ENCODE measurements at regions not wholly inside any gene's neighbourhood (a gene's known extent, or its start where the extent isn't known, plus 50 kb on each side); places are given as distances from the start of the nearest gene placed in this dataset.
"Not testable (repeated sequence)": the region's sequence is repeated elsewhere in the genome, so short reads cannot be mapped to it uniquely, and the experiment has no call there.

DNA sequence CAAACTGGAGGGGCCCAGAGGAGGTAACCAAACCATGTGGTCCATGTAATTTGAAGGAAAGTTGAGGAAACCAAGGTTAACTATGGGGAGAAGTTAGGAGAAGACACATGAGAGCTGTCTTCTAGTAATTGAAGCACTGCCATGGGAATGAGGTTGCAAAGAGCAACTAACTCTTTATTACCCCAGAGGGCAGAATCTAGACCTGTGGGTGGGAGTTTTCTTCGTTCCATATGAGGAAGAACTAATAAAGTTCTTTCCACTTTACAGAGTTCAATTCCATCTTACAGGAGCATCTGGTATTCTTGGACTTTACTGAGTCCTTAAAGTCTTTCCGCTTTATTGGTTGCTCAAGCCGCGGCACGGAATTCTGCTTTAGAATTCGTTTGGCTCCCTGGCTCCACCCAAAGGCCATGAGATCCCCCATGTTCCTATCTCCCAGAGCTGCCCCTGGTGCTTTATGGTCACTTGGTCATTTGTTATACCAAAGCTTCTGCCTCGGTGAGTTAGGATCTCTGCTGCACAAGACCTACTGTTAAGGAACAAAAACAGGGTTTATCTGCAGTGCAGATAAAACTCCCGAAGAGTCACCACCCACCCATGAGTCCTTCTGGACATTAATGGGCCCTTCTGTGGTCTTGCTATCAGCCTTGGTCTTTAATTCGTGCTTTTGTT, 89.5 kb upstream of the UMPS start:
- Histone ChIP-seq H3K27me3 (replicated peaks; ENCODE audit: control insufficient read depth, insufficient read depth, low read length, poor library complexity, severe bottlenecking) (no peaks in the 10 kb centered on the region), H3K9me3 (ENCODE audit: control insufficient read depth, low read length) (no peaks in the 10 kb centered on the region), H3K36me3 (ENCODE audit: control insufficient read depth, insufficient read depth, low read length) (no peaks in the 10 kb centered on the region), H3K4me3 (ENCODE audit: insufficient read depth, low read depth, low read length, poor library complexity, severe bottlenecking) (no peak overlapping the region), H3K27ac (ENCODE audit: insufficient read depth, low read length, poor library complexity, severe bottlenecking) (no peak overlapping the region), H3K4me1 (ENCODE audit: control insufficient read depth, insufficient read depth, low read length, poor library complexity, severe bottlenecking) (no peaks in the 10 kb centered on the region)
- no peak for DNase-seq

DNA sequence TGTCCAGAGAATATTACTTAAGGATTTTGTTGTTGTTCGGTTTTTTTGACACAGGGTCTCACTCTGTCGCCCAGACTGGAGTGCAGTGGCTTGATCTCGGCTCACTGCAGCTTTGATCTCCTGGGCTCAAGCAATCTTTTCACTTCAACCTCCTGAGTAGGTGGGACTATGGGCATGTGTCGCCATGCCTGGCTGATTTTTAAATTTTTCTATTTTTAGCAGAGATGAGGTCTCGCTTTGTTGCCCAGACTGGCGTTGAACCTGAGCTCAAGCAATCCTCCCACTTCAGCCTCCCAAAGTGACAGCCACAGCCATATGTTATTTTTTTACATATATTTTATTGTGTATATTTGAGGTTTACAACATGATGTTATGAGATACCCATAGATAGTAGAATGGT, 86.8 kb upstream of the UMPS start:
- no peak overlapping the region for H3K27ac ChIP-seq (ENCODE audit: insufficient read depth, low read length, poor library complexity, severe bottlenecking)
- no peak for DNase-seq
- no peaks in the 10 kb centered on the region for H3K4me1 ChIP-seq (ENCODE audit: control insufficient read depth, insufficient read depth, low read length, poor library complexity, severe bottlenecking)
- H3K36me3 ChIP-seq (ENCODE audit: control insufficient read depth, insufficient read depth, low read length): no peaks in the 10 kb centered on the region
- H3K4me3 ChIP-seq (ENCODE audit: insufficient read depth, low read depth, low read length, poor library complexity, severe bottlenecking): no peak overlapping the region
- no peaks in the 10 kb centered on the region for H3K9me3 ChIP-seq (ENCODE audit: control insufficient read depth, low read length)
- H3K27me3 ChIP-seq (replicated peaks; ENCODE audit: control insufficient read depth, insufficient read depth, low read length, poor library complexity, severe bottlenecking): no peaks in the 10 kb centered on the region

DNA sequence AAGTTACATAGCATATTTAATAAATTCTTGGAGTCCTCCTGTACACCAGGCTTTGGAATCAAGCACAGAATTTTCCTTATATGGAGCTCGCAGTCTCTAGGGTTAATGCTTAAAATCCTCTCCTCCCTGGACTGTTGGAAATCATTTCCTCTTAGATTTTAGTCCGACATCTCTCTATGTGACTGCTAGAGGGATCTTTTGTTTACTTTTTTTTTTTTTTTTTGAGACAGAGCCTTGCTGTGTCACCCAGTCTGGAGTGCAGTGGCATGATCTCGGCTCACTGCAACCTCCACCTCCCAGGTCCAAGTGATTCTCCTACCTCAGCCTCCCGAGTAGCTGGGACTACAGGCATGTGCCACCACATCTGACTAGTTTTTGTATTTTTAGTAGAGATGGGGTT, 84.1 kb upstream of the UMPS start:
- not testable (repeated sequence) for DNase-seq; H3K27me3 ChIP-seq (replicated peaks; ENCODE audit: control insufficient read depth, insufficient read depth, low read length, poor library complexity, severe bottlenecking); H3K36me3 ChIP-seq (ENCODE audit: control insufficient read depth, insufficient read depth, low read length); H3K9me3 ChIP-seq (ENCODE audit: control insufficient read depth, low read length); H3K27ac ChIP-seq (ENCODE audit: insufficient read depth, low read length, poor library complexity, severe bottlenecking); H3K4me1 ChIP-seq (ENCODE audit: control insufficient read depth, insufficient read depth, low read length, poor library complexity, severe bottlenecking); H3K4me3 ChIP-seq (ENCODE audit: insufficient read depth, low read depth, low read length, poor library complexity, severe bottlenecking)

DNA sequence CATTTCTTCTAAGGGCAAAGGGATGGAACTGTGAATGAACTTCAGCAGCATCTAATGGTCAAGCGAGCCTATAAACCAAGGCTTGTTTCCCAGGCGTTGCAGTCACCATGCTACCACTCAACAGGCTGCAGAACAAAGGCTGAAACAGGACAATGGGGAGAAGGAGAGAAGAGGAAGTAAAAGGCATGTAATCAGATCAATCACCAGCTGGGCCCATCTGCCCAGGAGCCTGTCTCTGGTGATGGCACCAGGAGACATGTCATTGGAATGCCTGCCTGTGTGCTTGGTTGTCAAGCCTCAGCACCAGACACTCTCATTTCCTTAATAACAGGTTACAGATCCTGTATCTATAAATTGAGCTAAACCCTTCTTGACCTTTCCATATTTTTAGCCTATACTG, 81.7 kb upstream of the UMPS start:
- H3K36me3 ChIP-seq (ENCODE audit: control insufficient read depth, insufficient read depth, low read length): no peaks in the 10 kb centered on the region
- H3K4me3 ChIP-seq (ENCODE audit: insufficient read depth, low read depth, low read length, poor library complexity, severe bottlenecking): no peak overlapping the region
- no peaks in the 10 kb centered on the region for H3K9me3 ChIP-seq (ENCODE audit: control insufficient read depth, low read length)
- H3K27me3 ChIP-seq (replicated peaks; ENCODE audit: control insufficient read depth, insufficient read depth, low read length, poor library complexity, severe bottlenecking): no peaks in the 10 kb centered on the region
- H3K27ac ChIP-seq (ENCODE audit: insufficient read depth, low read length, poor library complexity, severe bottlenecking): no peak overlapping the region
- no peak for DNase-seq
- no peaks in the 10 kb centered on the region for H3K4me1 ChIP-seq (ENCODE audit: control insufficient read depth, insufficient read depth, low read length, poor library complexity, severe bottlenecking)

- no peak for DNase-seq
- Histone ChIP-seq H3K27ac (ENCODE audit: insufficient read depth, low read length, poor library complexity, severe bottlenecking) (no peak overlapping the region), H3K4me3 (ENCODE audit: insufficient read depth, low read depth, low read length, poor library complexity, severe bottlenecking) (no peak overlapping the region), H3K27me3 (replicated peaks; ENCODE audit: control insufficient read depth, insufficient read depth, low read length, poor library complexity, severe bottlenecking) (no peaks in the 10 kb centered on the region), H3K9me3 (ENCODE audit: control insufficient read depth, low read length) (no peaks in the 10 kb centered on the region), H3K4me1 (ENCODE audit: control insufficient read depth, insufficient read depth, low read length, poor library complexity, severe bottlenecking) (no peaks in the 10 kb centered on the region), H3K36me3 (ENCODE audit: control insufficient read depth, insufficient read depth, low read length) (no peaks in the 10 kb centered on the region)
Observed at GRCh38 chr3:124650798-124651197, 79.5 kb upstream of the UMPS start.

DNA sequence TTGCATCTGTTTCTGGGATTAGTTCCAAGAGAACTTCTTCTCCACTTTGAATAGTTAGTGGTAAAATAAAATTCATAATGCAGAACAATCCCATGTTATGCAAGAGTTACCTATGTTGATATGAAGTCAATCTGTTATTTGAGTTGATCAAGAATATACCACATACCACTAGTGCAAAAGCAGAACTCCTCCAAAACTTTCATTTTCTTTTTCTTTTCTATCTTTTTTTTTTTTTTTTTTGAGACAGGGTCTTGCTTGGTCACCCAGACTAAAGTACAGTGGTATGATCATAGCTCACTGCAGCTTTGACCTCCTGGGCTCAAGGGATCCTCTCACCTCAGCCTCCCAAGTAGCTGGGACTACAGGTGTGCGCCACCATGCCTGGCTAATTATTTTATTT, 78.8 kb upstream of the UMPS start:
- H3K4me3 ChIP-seq (ENCODE audit: insufficient read depth, low read depth, low read length, poor library complexity, severe bottlenecking); H3K4me1 ChIP-seq (ENCODE audit: control insufficient read depth, insufficient read depth, low read length, poor library complexity, severe bottlenecking); DNase-seq; H3K36me3 ChIP-seq (ENCODE audit: control insufficient read depth, insufficient read depth, low read length); H3K27me3 ChIP-seq (replicated peaks; ENCODE audit: control insufficient read depth, insufficient read depth, low read length, poor library complexity, severe bottlenecking); H3K9me3 ChIP-seq (ENCODE audit: control insufficient read depth, low read length); H3K27ac ChIP-seq (ENCODE audit: insufficient read depth, low read length, poor library complexity, severe bottlenecking): not testable (repeated sequence)

GRCh38 chr3:124652009-124652408, 78.2 kb upstream of the UMPS start:
- no peaks in the 10 kb centered on the region for H3K4me1 ChIP-seq (ENCODE audit: control insufficient read depth, insufficient read depth, low read length, poor library complexity, severe bottlenecking)
- no peaks in the 10 kb centered on the region for H3K9me3 ChIP-seq (ENCODE audit: control insufficient read depth, low read length)
- no peak overlapping the region for H3K4me3 ChIP-seq (ENCODE audit: insufficient read depth, low read depth, low read length, poor library complexity, severe bottlenecking)
- H3K36me3 ChIP-seq (ENCODE audit: control insufficient read depth, insufficient read depth, low read length): no peaks in the 10 kb centered on the region
- H3K27ac ChIP-seq (ENCODE audit: insufficient read depth, low read length, poor library complexity, severe bottlenecking): no peak overlapping the region
- no peaks in the 10 kb centered on the region for H3K27me3 ChIP-seq (replicated peaks; ENCODE audit: control insufficient read depth, insufficient read depth, low read length, poor library complexity, severe bottlenecking)
- DNase-seq: no peak

DNA sequence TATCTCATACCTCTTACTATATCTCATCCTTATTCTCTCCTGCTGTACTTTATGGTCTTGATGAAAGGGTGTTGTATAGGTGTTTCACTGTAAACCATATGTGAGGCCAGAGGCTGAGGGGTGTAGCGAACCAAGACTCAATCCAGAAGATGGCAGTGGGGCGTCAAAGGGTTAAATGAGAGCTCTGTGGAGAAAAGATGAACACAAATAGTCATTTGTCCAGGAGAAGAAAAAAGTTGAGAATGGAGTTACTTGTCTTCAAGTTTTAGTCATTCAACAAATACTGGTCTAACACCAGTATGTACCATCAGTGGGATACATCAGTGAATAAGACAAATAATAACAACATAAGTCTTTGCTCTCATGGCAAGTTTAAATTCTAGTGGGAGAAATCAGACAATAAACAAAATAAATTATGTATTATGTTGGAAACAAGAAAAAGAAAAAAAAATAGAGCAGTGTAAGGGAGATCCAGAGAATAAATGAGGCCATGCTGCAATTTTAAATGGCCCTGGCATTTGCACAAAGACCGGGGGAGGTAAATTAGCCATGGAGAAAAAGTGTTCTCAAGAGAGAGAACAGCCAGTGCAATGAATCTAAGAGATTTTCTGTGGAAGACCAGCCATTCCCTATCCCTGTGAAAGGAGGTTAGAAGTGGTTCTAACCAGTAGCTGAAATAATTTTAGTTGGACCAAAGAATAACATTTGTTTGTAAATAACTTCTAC, 77.0 kb upstream of the UMPS start:
- no peaks in the 10 kb centered on the region for H3K36me3 ChIP-seq (ENCODE audit: control insufficient read depth, insufficient read depth, low read length)
- no peaks in the 10 kb centered on the region for H3K4me1 ChIP-seq (ENCODE audit: control insufficient read depth, insufficient read depth, low read length, poor library complexity, severe bottlenecking)
- H3K4me3 ChIP-seq (ENCODE audit: insufficient read depth, low read depth, low read length, poor library complexity, severe bottlenecking): no peak overlapping the region
- DNase-seq: no peak
- H3K9me3 ChIP-seq (ENCODE audit: control insufficient read depth, low read length): no peaks in the 10 kb centered on the region
- no peak overlapping the region for H3K27ac ChIP-seq (ENCODE audit: insufficient read depth, low read length, poor library complexity, severe bottlenecking)
- no peaks in the 10 kb centered on the region for H3K27me3 ChIP-seq (replicated peaks; ENCODE audit: control insufficient read depth, insufficient read depth, low read length, poor library complexity, severe bottlenecking)

GRCh38 chr3:124653797-124654469, 76.3 kb upstream of the UMPS start:
- Histone ChIP-seq H3K9me3 (ENCODE audit: control insufficient read depth, low read length) (no peaks in the 10 kb centered on the region), H3K36me3 (ENCODE audit: control insufficient read depth, insufficient read depth, low read length) (no peaks in the 10 kb centered on the region), H3K27ac (ENCODE audit: insufficient read depth, low read length, poor library complexity, severe bottlenecking) (no peak overlapping the region), H3K4me1 (ENCODE audit: control insufficient read depth, insufficient read depth, low read length, poor library complexity, severe bottlenecking) (no peaks in the 10 kb centered on the region), H3K27me3 (replicated peaks; ENCODE audit: control insufficient read depth, insufficient read depth, low read length, poor library complexity, severe bottlenecking) (no peaks in the 10 kb centered on the region), H3K4me3 (ENCODE audit: insufficient read depth, low read depth, low read length, poor library complexity, severe bottlenecking) (no peak overlapping the region)
- no peak for DNase-seq

DNA sequence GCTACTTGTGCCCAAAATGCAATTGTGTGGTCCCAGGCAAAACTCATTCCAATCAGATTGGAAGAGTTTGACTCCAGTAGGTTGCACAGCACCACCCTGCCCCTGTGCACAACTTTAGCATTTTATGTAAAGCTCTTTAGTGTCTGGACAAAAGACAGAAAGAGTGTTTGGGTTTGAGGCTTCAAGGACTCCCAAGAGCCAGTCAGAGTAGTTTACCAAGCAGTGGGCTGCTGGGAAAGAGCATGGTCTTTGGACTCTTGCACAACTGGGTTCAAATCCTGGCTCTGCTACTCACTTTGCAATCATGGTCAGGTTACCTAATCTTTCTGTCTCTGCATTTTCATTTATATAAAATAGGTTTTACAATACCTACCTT, 75.8 kb upstream of the UMPS start:
- Histone ChIP-seq H3K4me3 (ENCODE audit: insufficient read depth, low read depth, low read length, poor library complexity, severe bottlenecking) (no peak overlapping the region), H3K27me3 (replicated peaks; ENCODE audit: control insufficient read depth, insufficient read depth, low read length, poor library complexity, severe bottlenecking) (no peaks in the 10 kb centered on the region), H3K36me3 (ENCODE audit: control insufficient read depth, insufficient read depth, low read length) (no peaks in the 10 kb centered on the region), H3K9me3 (ENCODE audit: control insufficient read depth, low read length) (no peaks in the 10 kb centered on the region), H3K4me1 (ENCODE audit: control insufficient read depth, insufficient read depth, low read length, poor library complexity, severe bottlenecking) (no peaks in the 10 kb centered on the region), H3K27ac (ENCODE audit: insufficient read depth, low read length, poor library complexity, severe bottlenecking) (no peak overlapping the region)
- DNase-seq: no peak

All from effector memory CD4-positive, alpha-beta T cell (primary cell).